GM12878 (cell line): ENCODE measurements at regions not wholly inside any gene's neighbourhood (a gene's known extent, or its start where the extent isn't known, plus 50 kb on each side); places are given as distances from the start of the nearest gene placed in this dataset.

Experiments used
- ATAC-seq: fragments of 200-7000 bp; cut with Tn5 transposase; 3 replicates; pipeline ENCODE4 v1.9.1; 2020; ENCODE audit warnings: mild to moderate bottlenecking, moderate library complexity
- BruUV-seq: library from RNA; stranded (reverse); fragments of 400-500 nt; replicated peaks from 2 replicates; lab custom pipeline; 2021; lab: Mats Ljungman, UMichigan
- CTCF ChIA-PET: fragments of 300-600 bp; sonication (Branson Sonifier 250); formaldehyde crosslinking; extraction: SDS; loops from one replicate; lab custom pipeline; 2021; ENCODE audit warnings: inconsistent platforms; lab: Yijun Ruan, JAX
- POLR2A ChIA-PET: fragments of 350-600 bp; formaldehyde crosslinking; extraction: SDS; loops from one replicate; lab custom pipeline; 2021; ENCODE audit warnings: inconsistent platforms; lab: Charles Lee
- RAD21 ChIA-PET: fragments of 300-600 bp; sonication (Branson Sonifier 250); formaldehyde crosslinking; loops from one replicate; lab custom pipeline; 2023; ENCODE audit warnings: antibody characterized with exemption; ENCODE audit not compliant: unreplicated experiment; lab: Charles Lee
- SMC1A ChIA-PET: fragments of 300-600 bp; sonication (Branson Sonifier 250); formaldehyde crosslinking; loops from one replicate; lab custom pipeline; 2023; ENCODE audit not compliant: unreplicated experiment, uncharacterized antibody; lab: Charles Lee
- DNase-seq: peaks from one replicate; pipeline ENCODE4 v3.0.0-alpha.2; 2011; ENCODE audit warnings: low read depth, low spot score
- FAIRE-seq: peaks from 3 replicates; lab custom pipeline; 2011; peaks lifted over from hg19 to GRCh38; lab: Jason Lieb, UNC
- H2AFZ ChIP-seq: 2 replicates; pipeline ENCODE4 v1.6.0; 2011; ENCODE audit warnings: low read depth, low read length, control low read depth; ENCODE audit not compliant: control insufficient read depth
- H3K27ac ChIP-seq: 2 replicates; pipeline ENCODE4 v1.5.1; 2011; ENCODE audit warnings: control low read depth; ENCODE audit not compliant: control insufficient read depth, insufficient read depth
- H3K27me3 ChIP-seq, 2 experiments: replicated peaks in 1 of 2; 2 replicates each; pipeline versions ENCODE4 v1.6.0 to v1.6.1; 2011; ENCODE audit warnings: low read length in 1 of 2; ENCODE audit not compliant: control insufficient read depth in 2 of 2, insufficient read depth in 2 of 2
- H3K36me3 ChIP-seq, 2 experiments: 2 replicates each; pipeline ENCODE4 v1.5.1; 2011; ENCODE audit warnings: low read length in 1 of 2; ENCODE audit not compliant: control insufficient read depth in 2 of 2, insufficient read depth in 2 of 2
- H3K4me1 ChIP-seq: 2 replicates; pipeline ENCODE4 v1.6.1; 2011; ENCODE audit warnings: mild to moderate bottlenecking, low read length, moderate library complexity, mixed read lengths; ENCODE audit not compliant: control insufficient read depth, insufficient read depth
- H3K4me2 ChIP-seq: 2 replicates; pipeline ENCODE4 v1.6.0; 2011; ENCODE audit warnings: control low read depth; ENCODE audit not compliant: control insufficient read depth, insufficient read depth
- H3K4me3 ChIP-seq: fragments of 200-600 bp; sonication (generic); 2 replicates; pipeline ENCODE4 v1.5.1; 2016
- H3K79me2 ChIP-seq: 2 replicates; pipeline ENCODE4 v1.6.0; 2011; ENCODE audit warnings: low read length; ENCODE audit not compliant: control insufficient read depth, insufficient read depth
- H3K9ac ChIP-seq: 2 replicates; pipeline ENCODE4 v1.8.0; 2011; ENCODE audit warnings: low read length, control low read depth, mixed read lengths; ENCODE audit not compliant: control insufficient read depth, insufficient read depth
- H3K9me3 ChIP-seq: replicated peaks from 3 replicates; pipeline ENCODE4 v1.5.1; 2011; ENCODE audit warnings: mild to moderate bottlenecking, low read length; ENCODE audit not compliant: control insufficient read depth, insufficient read depth
- H4K20me1 ChIP-seq: 2 replicates; pipeline ENCODE4 v1.6.0; 2011; ENCODE audit not compliant: control insufficient read depth, insufficient read depth
- BMI1 ChIP-seq: fragments of 450-650 bp; IDR thresholded peaks from 2 replicates; pipeline ENCODE4 v1.6.1; 2016; ENCODE audit warnings: mild to moderate bottlenecking, moderate library complexity, borderline replicate concordance
- BRCA1 ChIP-seq: IDR thresholded peaks from 2 replicates; pipeline ENCODE4 v1.6.1; 2011; ENCODE audit warnings: low read depth, low read length, improper control_type of control experiment
- CBX3 ChIP-seq: fragments of 200-600 bp; sonication (generic); IDR thresholded peaks from 2 replicates; pipeline ENCODE4 v1.6.1; 2016; ENCODE audit warnings: low read depth, borderline replicate concordance
- CHD1 ChIP-seq: IDR thresholded peaks from 2 replicates; pipeline ENCODE4 v1.6.1; 2012; ENCODE audit warnings: low read depth, low read length, improper control_type of control experiment
- CHD2 ChIP-seq: IDR thresholded peaks from 2 replicates; pipeline ENCODE4 v1.6.1; 2011; ENCODE audit warnings: low read depth, low read length, improper control_type of control experiment, borderline replicate concordance
- DPF2 ChIP-seq: fragments of 450-650 bp; IDR thresholded peaks from 2 replicates; pipeline ENCODE4 v1.6.1; 2017; ENCODE audit warnings: mild to moderate bottlenecking
- ETV6 ChIP-seq, 2 experiments: fragments of 450-650 bp in 1 of 2; IDR thresholded peaks in 1 of 2; conservative IDR thresholded peaks in 1 of 2; 2 replicates each; pipeline ENCODE4 v1.6.1; 2014; ENCODE audit warnings: antibody characterized with exemption in 1 of 2, borderline replicate concordance in 1 of 2, low read depth in 1 of 2, mild to moderate bottlenecking in 1 of 2, moderate library complexity in 1 of 2
- FOXM1 ChIP-seq: IDR thresholded peaks from 2 replicates; pipeline ENCODE4 v1.6.1; 2012; ENCODE audit warnings: low read depth, mild to moderate bottlenecking, inconsistent platforms, low read length, moderate library complexity
- NFXL1 ChIP-seq: fragments of 450-650 bp; IDR thresholded peaks from 2 replicates; pipeline ENCODE4 v1.6.1; 2017; ENCODE audit warnings: antibody characterized with exemption, mild to moderate bottlenecking, borderline replicate concordance
- NR2C1 ChIP-seq: fragments of 450-650 bp; IDR thresholded peaks from 2 replicates; pipeline ENCODE4 v1.6.1; 2017; ENCODE audit warnings: antibody characterized with exemption, mild to moderate bottlenecking, moderate library complexity
- POLR2A ChIP-seq: IDR thresholded peaks from 2 replicates; pipeline ENCODE4 v1.6.1; 2011; ENCODE audit warnings: low read depth, mild to moderate bottlenecking, low read length
- POLR2AphosphoS5 ChIP-seq: IDR thresholded peaks from 2 replicates; pipeline ENCODE4 v1.6.1; 2011; ENCODE audit warnings: mild to moderate bottlenecking, low read length, inconsistent platforms
- RB1 ChIP-seq: fragments of 450-650 bp; formaldehyde crosslinking; IDR thresholded peaks from 2 replicates; pipeline ENCODE4 v1.6.1; 2017; ENCODE audit warnings: mild to moderate bottlenecking, borderline replicate concordance
- RCOR1 ChIP-seq: conservative IDR thresholded peaks from 2 replicates; pipeline ENCODE4 v1.6.1; 2012; ENCODE audit warnings: low read depth, low read length, improper control_type of control experiment
- SMAD5 ChIP-seq: IDR thresholded peaks from 2 replicates; pipeline ENCODE4 v1.6.1; 2016; ENCODE audit warnings: antibody characterized with exemption, low read depth
- SMARCA5 ChIP-seq: fragments of 450-650 bp; IDR thresholded peaks from 2 replicates; pipeline ENCODE4 v1.6.1; 2017; ENCODE audit warnings: mild to moderate bottlenecking
- SMC3 ChIP-seq: IDR thresholded peaks from 2 replicates; pipeline ENCODE4 v1.6.1; 2011; ENCODE audit warnings: low read length, improper control_type of control experiment, borderline replicate concordance
- TCF7 ChIP-seq: IDR thresholded peaks from 2 replicates; pipeline ENCODE4 v1.6.1; 2014; ENCODE audit warnings: antibody characterized with exemption, borderline replicate concordance
- WGBS: methylation state at CpG from one replicate; pipeline ENCODE4 v1.1.6; 2016; ENCODE audit warnings: low lambda C conversion rate; ENCODE audit not compliant: insufficient replicate concordance, insufficient coverage; ENCODE audit errors: missing lambda C conversion rate; 5-methylcytosine and 5-hydroxymethylcytosine counted together
- in situ Hi-C: fragments of 300-500 bp; cut with MboI; formaldehyde crosslinking; loops from 9 replicates; pipeline ENCODE4 v1.14.3; 2018; ENCODE audit warnings: mixed read lengths
- intact Hi-C: fragments of 100-400 bp; cut with micrococcal nuclease; formaldehyde crosslinking; loops from one replicate; pipeline ENCODE4 v1.14.2; 2022; ENCODE audit not compliant: unreplicated experiment
- TF ChIP-seq, protein P1 (sequence below), 3 experiments: IDR thresholded peaks in 2 of 3; conservative IDR thresholded peaks in 1 of 3; 2 replicates each; pipeline ENCODE4 v1.5.1; 2011; ENCODE audit warnings: low read depth in 3 of 3, low read length in 3 of 3, mild to moderate bottlenecking in 3 of 3, control low read depth in 2 of 3, moderate library complexity in 2 of 3, inconsistent platforms in 1 of 3, mixed read lengths in 1 of 3; ENCODE audit not compliant: control insufficient read depth in 2 of 3, insufficient read depth in 1 of 3; ENCODE audit errors: extremely low read depth in 1 of 3
- TF ChIP-seq, protein P2 (sequence below): fragments of 450-650 bp; formaldehyde crosslinking; IDR thresholded peaks from 2 replicates; pipeline ENCODE4 v1.5.0; 2022; ENCODE audit warnings: mild to moderate bottlenecking, missing genetic modification characterization

DNA sequence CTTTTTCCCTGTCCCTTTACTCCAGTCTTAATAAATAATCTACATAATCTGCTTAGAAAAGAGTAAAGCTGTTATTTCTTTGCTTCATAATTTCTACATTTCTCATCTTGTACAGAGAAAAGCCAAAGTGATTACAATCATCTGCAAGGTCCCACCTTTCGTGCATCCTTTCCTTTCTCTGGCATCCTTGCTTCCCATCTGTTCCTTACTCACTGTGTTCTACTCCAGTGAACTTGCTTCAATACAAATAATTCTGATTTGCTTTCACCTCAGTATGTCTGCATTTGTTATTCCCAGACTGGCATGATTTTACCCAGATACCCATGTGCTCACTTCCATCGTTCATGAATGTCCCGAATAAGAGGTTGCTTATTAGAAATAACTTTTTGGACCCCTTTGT, 99.4 kb upstream of the DSEL start:
- FAIRE-seq (no peak), DNase-seq (no peak), ATAC-seq (no peak)
- intact Hi-C loops (no loop called here), in situ Hi-C loops (no loop called here)
- Histone ChIP-seq H3K4me3 (no peak overlapping the region), H3K4me2 (no peak overlapping the region), H3K4me1 (no peaks in the 10 kb centered on the region), H2AFZ (no peak overlapping the region), H3K79me2 (no peaks in the 10 kb centered on the region), H3K27ac (no peak overlapping the region), H3K36me3 (no peaks in the 10 kb centered on the region), H3K9ac (no peak overlapping the region), H3K27me3 (no peaks in the 10 kb centered on the region), H3K9me3 (no peaks in the 10 kb centered on the region), H4K20me1 (no peaks in the 10 kb centered on the region)
- no peak for TF ChIP-seq NFXL1
- no peak for TF ChIP-seq CBX3
- TF ChIP-seq, protein P1, sequence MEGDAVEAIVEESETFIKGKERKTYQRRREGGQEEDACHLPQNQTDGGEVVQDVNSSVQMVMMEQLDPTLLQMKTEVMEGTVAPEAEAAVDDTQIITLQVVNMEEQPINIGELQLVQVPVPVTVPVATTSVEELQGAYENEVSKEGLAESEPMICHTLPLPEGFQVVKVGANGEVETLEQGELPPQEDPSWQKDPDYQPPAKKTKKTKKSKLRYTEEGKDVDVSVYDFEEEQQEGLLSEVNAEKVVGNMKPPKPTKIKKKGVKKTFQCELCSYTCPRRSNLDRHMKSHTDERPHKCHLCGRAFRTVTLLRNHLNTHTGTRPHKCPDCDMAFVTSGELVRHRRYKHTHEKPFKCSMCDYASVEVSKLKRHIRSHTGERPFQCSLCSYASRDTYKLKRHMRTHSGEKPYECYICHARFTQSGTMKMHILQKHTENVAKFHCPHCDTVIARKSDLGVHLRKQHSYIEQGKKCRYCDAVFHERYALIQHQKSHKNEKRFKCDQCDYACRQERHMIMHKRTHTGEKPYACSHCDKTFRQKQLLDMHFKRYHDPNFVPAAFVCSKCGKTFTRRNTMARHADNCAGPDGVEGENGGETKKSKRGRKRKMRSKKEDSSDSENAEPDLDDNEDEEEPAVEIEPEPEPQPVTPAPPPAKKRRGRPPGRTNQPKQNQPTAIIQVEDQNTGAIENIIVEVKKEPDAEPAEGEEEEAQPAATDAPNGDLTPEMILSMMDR (IDR thresholded peaks at IDR 0.05 in 2 of 3, conservative IDR thresholded peaks at IDR 0.05 in 1 of 3; ENCODE audit: control insufficient read depth in 2 of 3, extremely low read depth in 1 of 3, insufficient read depth in 1 of 3, low read depth in 3 of 3, low read length in 3 of 3), result no peak
- no peak for TF ChIP-seq RB1
- TF ChIP-seq RCOR1, result no peak
- no peak for TF ChIP-seq ETV6 (conservative IDR thresholded peaks at IDR 0.05 in 1 of 2, IDR thresholded peaks at IDR 0.05 in 1 of 2; ENCODE audit: borderline replicate concordance in 1 of 2, low read depth in 1 of 2)
- no peak for TF ChIP-seq POLR2A
- TF ChIP-seq, protein P2, sequence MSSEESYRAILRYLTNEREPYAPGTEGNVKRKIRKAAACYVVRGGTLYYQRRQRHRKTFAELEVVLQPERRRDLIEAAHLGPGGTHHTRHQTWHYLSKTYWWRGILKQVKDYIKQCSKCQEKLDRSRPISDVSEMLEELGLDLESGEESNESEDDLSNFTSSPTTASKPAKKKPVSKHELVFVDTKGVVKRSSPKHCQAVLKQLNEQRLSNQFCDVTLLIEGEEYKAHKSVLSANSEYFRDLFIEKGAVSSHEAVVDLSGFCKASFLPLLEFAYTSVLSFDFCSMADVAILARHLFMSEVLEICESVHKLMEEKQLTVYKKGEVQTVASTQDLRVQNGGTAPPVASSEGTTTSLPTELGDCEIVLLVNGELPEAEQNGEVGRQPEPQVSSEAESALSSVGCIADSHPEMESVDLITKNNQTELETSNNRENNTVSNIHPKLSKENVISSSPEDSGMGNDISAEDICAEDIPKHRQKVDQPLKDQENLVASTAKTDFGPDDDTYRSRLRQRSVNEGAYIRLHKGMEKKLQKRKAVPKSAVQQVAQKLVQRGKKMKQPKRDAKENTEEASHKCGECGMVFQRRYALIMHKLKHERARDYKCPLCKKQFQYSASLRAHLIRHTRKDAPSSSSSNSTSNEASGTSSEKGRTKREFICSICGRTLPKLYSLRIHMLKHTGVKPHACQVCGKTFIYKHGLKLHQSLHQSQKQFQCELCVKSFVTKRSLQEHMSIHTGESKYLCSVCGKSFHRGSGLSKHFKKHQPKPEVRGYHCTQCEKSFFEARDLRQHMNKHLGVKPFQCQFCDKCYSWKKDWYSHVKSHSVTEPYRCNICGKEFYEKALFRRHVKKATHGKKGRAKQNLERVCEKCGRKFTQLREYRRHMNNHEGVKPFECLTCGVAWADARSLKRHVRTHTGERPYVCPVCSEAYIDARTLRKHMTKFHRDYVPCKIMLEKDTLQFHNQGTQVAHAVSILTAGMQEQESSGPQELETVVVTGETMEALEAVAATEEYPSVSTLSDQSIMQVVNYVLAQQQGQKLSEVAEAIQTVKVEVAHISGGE (CRISPR knock-in tag), result no peak
- no peak for TF ChIP-seq FOXM1
- no peak for TF ChIP-seq BMI1
- no peak for TF ChIP-seq SMARCA5
- no peak for TF ChIP-seq SMC3
- no peak for TF ChIP-seq DPF2
- no peak for TF ChIP-seq NR2C1
- no peak for TF ChIP-seq CHD1
- TF ChIP-seq BRCA1, result no peak
- TF ChIP-seq POLR2AphosphoS5, result no peak
- TF ChIP-seq SMAD5, result no peak
- no peak for TF ChIP-seq CHD2
- no peak for TF ChIP-seq TCF7
- 0% methylated on average over 3 of the region's 3 CpGs for WGBS
- RAD21 ChIA-PET, result no interaction called here
- SMC1A ChIA-PET, result no interaction called here
- BruUV-seq, result no TSS peak
- POLR2A ChIA-PET, result no interaction called here
- CTCF ChIA-PET, result no interaction called here
